Activated CD8-positive, alpha-beta memory T cell treated with anti-CD3 and anti-CD28 coated beads, Interleukin-2, amount 50 U/mL, for 48 hours (primary cell): ENCODE measurements at regions not wholly inside any gene's neighbourhood (a gene's known extent, or its start where the extent isn't known, plus 50 kb on each side); places are given as distances from the start of the nearest gene placed in this dataset.
"Not testable (repeated sequence)": the region's sequence is repeated elsewhere in the genome, so short reads cannot be mapped to it uniquely, and the experiment has no call there.

Experiments used
- DNase-seq: peaks from one replicate; pipeline ENCODE4 v3.0.0-alpha.2; 2020

- no peak for DNase-seq
These were observed 52.0 kb downstream of the OLIG1 start for GRCh38 chr21:33121715-33122475.

GRCh38 chr21:33122507-33122906 is 52.6 kb downstream of the OLIG1 start:
- DNase-seq: no peak

GRCh38 chr21:33123374-33124123 is 53.6 kb downstream of the OLIG1 start:
- DNase-seq: no peak

GRCh38 chr21:33124889-33125288 is 54.9 kb downstream of the OLIG1 start:
- no peak for DNase-seq

- no peak for DNase-seq
These were observed 55.9 kb downstream of the OLIG1 start for GRCh38 chr21:33125680-33126375.

- no peak for DNase-seq
These were observed 56.6 kb downstream of the OLIG1 start for GRCh38 chr21:33126569-33126968.

DNA sequence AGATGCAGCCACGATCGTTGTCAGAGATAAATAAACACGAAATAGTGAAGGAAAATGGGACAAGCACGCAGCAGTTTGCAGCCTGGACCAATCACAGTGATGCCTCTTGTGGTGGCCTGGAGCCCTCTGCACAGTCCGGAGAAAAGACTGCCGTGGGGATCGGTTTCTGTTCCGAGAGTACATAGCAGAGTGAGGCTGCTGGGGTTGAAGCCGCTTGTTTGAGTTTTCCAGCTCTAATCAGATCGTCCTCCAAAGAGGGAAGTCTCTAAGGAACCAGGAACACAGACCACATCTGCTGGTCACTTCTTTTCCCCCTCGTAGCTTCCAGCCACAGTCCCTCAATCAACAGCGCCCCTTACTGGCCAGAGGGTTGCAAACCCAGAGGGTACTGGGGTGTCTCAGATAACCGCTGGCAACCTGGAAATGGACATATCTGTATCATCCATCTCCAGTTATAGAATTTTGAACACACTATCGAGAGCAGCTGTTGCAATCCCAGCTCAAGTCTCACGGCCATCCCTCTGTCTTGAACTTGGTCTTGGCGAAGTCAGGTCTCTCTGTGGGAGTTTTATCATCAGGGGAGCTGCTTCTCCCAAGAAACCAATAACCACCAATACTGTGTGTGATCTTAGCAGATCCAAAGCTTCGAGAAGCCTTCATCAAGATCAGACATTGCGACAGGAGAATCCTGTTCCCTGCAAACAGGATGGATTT is 57.4 kb downstream of the OLIG1 start:
- peak; percentile 79 for DNase-seq

- no peak for DNase-seq
These were observed 57.9 kb downstream of the OLIG1 start for GRCh38 chr21:33127868-33128242.

DNA sequence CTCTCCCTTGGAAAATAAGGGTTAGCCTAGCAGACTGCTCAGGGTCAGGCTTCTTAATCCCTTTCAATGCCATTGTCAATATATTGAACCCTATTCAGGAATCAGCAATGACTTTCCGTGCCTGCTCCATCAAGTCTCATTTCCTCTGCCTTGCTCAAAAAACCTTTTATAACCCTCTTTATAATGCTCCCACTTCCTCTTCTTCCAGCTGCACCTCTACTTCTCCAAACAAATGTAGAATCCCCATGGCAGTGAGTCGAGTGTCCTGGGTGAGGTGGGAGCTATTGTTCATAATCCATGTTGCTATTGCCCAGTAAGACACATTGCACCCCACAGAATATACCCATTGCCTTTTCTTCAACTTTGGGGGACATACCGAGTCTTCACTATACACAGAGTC is 58.6 kb downstream of the OLIG1 start:
- no peak for DNase-seq

GRCh38 chr21:33132054-33132453 is 62.1 kb downstream of the OLIG1 start:
- no peak for DNase-seq

DNA sequence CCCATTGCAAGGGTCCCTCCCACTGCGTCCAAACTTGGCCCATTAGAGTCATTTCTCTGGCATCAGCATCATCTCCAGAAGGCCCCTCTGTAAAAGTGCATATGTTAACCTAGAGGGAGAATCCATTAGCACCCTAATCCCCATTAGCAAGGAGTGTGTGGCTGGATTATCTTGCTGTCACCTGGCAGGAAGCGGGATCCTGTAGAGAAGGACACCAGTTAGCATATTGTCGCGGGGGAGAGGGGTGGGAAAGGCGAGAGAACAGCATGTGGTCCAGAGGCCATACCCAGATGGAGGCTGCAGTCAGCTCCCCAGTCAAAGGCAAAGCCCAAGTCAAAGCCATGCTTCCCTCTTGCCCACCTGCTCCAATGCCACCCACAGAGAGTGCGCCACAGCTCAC is 64.0 kb downstream of the OLIG1 start:
- no peak for DNase-seq

- no peak for DNase-seq
These were observed 66.0 kb downstream of the OLIG1 start for GRCh38 chr21:33135925-33136324.

DNA sequence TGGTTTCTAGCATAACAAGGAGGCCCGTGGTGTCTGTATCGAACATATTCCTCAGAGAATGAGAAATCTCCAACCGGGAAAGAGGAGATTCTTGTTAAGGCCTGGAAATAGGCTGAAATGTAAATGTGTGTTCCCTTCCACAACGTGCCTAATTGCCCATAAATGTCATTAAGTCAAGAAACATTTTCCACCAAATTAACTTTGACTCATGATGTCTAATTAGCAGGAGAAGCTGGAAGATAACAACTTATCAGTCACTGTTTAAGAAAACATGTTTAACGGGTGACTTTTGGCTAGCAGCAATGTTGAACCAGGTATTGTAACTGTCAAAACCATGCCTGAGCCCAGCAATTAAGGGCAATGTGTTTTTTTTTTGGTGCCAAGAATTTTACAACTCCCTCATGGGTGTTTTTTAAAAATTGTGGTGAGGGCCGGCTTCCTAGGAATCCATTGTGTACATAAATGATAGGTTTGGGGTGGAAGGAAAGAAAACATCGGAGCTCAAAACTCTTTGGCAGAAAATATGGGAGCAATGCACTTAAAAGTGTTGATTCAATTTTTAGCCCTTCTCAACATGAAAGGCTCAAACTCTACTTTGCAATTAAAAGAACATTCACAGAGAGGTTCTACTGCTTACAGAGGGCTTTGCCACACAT is 67.0 kb downstream of the OLIG1 start:
- DNase-seq: no peak

GRCh38 chr21:33139084-33139483 is 69.1 kb downstream of the OLIG1 start:
- DNase-seq: no peak

- no peak for DNase-seq
These were observed 70.3 kb downstream of the OLIG1 start for GRCh38 chr21:33140288-33140687.

DNA sequence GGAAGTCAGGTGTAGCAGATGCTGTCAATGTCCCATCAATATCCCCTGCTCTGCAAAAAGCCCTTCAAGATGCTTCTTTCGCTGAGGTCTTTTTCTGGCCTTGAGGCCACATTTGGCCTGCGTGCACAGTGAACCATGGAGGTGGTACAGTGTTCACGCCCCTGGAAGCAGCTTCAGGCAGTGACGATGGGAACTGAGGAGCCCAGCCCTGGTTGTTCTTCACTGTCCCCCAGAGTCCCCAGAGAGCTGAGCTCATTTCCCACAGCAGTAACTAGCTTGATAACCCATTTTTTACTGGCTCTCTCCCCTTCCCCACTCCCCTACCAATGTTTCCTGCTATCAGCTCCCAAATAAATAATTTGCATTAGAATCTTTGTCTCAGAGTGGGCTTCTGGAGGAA is 76.5 kb downstream of the OLIG1 start:
- DNase-seq: no peak

GRCh38 chr21:33149181-33149580 is 79.2 kb downstream of the OLIG1 start:
- DNase-seq: no peak

DNA sequence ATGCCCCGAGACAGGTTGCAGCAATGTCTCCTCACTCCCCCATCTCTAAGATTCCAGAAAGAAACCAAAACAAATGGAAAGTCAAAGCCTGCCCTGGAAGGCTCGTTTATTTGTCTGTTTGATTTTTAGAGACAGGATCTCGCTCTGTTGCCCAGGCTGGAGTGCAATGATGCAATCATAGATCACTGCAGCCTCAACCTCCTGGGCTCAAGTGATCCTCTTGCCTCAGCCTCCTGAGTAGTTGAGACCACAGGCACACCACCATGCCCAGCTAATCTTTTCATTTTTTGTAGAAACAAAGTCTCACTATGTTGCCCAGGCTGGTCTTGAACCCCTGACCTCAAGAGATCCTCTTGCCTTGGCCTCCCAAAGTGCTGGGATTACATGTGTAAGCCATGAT is 78.8 kb upstream of the IFNAR2 start:
- not testable (repeated sequence) for DNase-seq

- DNase-seq: no peak
These were observed 77.6 kb upstream of the IFNAR2 start for GRCh38 chr21:33151941-33152731.

DNA sequence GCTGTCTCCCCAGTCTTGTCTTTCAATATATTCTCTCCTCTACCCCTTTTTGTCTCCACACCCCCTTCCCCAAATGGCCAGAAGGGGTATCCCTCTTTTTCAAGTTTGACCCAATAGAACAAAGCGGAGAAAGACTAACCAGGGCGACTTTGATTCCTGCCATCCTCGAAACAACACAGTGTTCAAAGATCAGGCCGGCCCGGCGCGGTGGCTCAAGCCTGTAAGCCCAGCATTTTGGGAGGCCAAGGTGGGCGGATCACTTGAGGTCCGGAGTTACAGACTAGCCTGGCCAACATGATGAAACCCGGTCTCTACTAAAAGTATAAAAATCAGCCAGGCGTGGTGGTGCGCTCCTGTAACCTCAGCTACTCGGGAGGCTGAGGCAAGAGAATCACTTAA is 77.0 kb upstream of the IFNAR2 start:
- DNase-seq: no peak

DNA sequence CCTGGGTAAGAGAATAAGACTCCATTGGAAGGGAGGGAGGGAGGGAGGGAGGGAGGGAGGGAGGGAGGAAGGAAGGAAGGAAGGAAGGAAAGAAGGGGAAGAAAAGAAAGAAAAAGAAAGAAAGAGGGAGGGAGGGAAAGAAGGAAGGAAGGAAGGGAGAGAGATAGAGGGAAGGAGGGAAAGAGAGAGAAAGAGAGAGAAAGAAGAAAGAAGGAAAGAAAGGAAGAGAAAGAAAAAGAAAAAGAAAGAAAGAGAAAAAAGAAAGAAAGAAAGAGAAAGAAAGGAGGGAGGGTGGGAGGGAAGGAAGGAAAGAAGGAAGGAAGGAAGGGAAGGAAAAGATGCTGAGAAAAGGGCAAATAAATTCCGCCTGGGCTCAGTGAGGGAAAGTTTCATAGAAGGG is 74.7 kb upstream of the IFNAR2 start:
- DNase-seq: no peak

- DNase-seq: no peak
These were observed 74.3 kb upstream of the IFNAR2 start for GRCh38 chr21:33155422-33155821.
